Prostate gland (tissue), 2 donors: ENCODE measurements at regions not wholly inside any gene's neighbourhood (a gene's known extent, or its start where the extent isn't known, plus 50 kb on each side); places are given as distances from the start of the nearest gene placed in this dataset.

ENCODE experiments used
- POLR2A ChIP-seq: fragments of 450-650 bp; IDR thresholded peaks from one replicate; pipeline ENCODE4 v1.6.1; 2016; ENCODE audit warnings: antibody characterized with exemption, mild to moderate bottlenecking
- POLR2AphosphoS5 ChIP-seq: sonication (generic); formaldehyde crosslinking; IDR thresholded peaks from one replicate; pipeline ENCODE4 v1.6.1; 2017; ENCODE audit warnings: antibody characterized with exemption
- TF ChIP-seq, protein P1 (sequence below), 4 experiments: fragments of 200-600 bp in 2 of 4; fragments of 450-650 bp in 2 of 4; sonication (generic) in 2 of 4; IDR thresholded peaks; 1 replicate in 3 of 4; 2 replicates in 1 of 4; pipeline ENCODE4 v1.5.1; 2016 to 2019; ENCODE audit warnings: antibody characterized with exemption in 4 of 4, mild to moderate bottlenecking in 2 of 4, moderate library complexity in 2 of 4

DNA sequence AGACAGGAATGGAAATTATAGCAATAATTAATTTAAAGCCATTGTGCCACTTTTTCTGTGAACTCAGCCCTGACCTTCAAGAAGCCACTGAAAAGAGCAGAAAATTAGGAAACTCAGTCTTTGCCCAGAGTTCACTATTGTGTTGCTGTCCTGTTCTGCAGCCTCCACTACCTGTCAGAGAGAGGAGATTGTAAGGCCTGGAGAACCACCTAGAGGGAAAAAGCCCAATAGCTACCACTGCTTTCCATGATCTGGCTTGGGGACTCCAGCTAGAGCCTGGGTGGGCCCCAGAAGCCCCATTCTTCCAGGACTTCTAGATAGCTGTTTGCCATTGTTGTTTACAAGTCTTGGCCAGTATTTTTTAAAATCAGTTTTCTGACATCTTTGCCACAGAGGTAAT, 176.1 kb upstream of the KLF7 start:
- TF ChIP-seq, protein P1, sequence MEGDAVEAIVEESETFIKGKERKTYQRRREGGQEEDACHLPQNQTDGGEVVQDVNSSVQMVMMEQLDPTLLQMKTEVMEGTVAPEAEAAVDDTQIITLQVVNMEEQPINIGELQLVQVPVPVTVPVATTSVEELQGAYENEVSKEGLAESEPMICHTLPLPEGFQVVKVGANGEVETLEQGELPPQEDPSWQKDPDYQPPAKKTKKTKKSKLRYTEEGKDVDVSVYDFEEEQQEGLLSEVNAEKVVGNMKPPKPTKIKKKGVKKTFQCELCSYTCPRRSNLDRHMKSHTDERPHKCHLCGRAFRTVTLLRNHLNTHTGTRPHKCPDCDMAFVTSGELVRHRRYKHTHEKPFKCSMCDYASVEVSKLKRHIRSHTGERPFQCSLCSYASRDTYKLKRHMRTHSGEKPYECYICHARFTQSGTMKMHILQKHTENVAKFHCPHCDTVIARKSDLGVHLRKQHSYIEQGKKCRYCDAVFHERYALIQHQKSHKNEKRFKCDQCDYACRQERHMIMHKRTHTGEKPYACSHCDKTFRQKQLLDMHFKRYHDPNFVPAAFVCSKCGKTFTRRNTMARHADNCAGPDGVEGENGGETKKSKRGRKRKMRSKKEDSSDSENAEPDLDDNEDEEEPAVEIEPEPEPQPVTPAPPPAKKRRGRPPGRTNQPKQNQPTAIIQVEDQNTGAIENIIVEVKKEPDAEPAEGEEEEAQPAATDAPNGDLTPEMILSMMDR (IDR thresholded peaks at IDR 0.05) = no peak
- no peak for TF ChIP-seq POLR2A
- TF ChIP-seq POLR2AphosphoS5 = no peak
